ENCODE measurements at regions not wholly inside any gene's neighbourhood (a gene's known extent, or its start where the extent isn't known, plus 50 kb on each side); places are given as distances from the start of the nearest gene placed in this dataset.

DNA sequence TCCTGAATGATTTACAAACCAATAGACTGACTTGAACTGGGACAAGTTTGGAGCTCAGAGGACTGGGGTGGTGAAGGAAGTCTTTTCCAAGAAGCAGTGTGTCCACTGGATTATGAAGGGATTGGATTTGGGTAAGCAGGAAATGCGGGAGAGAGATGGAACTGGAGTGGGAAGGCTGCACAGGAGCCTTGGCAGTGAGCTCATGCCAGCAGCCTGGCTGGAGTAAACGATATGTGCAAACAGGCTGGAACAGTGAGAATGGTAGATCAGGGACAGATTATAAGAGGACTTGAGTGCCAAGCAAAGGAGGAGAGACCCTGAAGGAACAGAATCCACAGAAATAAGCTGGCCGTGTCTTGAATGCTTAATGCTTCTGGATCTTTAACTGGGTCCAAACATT is 121.9 kb upstream of the GATA6 start:
- TF ChIP-seq, protein P1, sequence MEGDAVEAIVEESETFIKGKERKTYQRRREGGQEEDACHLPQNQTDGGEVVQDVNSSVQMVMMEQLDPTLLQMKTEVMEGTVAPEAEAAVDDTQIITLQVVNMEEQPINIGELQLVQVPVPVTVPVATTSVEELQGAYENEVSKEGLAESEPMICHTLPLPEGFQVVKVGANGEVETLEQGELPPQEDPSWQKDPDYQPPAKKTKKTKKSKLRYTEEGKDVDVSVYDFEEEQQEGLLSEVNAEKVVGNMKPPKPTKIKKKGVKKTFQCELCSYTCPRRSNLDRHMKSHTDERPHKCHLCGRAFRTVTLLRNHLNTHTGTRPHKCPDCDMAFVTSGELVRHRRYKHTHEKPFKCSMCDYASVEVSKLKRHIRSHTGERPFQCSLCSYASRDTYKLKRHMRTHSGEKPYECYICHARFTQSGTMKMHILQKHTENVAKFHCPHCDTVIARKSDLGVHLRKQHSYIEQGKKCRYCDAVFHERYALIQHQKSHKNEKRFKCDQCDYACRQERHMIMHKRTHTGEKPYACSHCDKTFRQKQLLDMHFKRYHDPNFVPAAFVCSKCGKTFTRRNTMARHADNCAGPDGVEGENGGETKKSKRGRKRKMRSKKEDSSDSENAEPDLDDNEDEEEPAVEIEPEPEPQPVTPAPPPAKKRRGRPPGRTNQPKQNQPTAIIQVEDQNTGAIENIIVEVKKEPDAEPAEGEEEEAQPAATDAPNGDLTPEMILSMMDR (IDR thresholded peaks at IDR 0.05), result no peak
- TF ChIP-seq, protein P2, sequence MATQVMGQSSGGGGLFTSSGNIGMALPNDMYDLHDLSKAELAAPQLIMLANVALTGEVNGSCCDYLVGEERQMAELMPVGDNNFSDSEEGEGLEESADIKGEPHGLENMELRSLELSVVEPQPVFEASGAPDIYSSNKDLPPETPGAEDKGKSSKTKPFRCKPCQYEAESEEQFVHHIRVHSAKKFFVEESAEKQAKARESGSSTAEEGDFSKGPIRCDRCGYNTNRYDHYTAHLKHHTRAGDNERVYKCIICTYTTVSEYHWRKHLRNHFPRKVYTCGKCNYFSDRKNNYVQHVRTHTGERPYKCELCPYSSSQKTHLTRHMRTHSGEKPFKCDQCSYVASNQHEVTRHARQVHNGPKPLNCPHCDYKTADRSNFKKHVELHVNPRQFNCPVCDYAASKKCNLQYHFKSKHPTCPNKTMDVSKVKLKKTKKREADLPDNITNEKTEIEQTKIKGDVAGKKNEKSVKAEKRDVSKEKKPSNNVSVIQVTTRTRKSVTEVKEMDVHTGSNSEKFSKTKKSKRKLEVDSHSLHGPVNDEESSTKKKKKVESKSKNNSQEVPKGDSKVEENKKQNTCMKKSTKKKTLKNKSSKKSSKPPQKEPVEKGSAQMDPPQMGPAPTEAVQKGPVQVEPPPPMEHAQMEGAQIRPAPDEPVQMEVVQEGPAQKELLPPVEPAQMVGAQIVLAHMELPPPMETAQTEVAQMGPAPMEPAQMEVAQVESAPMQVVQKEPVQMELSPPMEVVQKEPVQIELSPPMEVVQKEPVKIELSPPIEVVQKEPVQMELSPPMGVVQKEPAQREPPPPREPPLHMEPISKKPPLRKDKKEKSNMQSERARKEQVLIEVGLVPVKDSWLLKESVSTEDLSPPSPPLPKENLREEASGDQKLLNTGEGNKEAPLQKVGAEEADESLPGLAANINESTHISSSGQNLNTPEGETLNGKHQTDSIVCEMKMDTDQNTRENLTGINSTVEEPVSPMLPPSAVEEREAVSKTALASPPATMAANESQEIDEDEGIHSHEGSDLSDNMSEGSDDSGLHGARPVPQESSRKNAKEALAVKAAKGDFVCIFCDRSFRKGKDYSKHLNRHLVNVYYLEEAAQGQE (IDR thresholded peaks at IDR 0.05; ENCODE audit: insufficient read depth in 1 of 2, low read depth in 2 of 2, low read length in 1 of 2), result no peak
- TF ChIP-seq POLR2AphosphoS5 (IDR thresholded peaks at IDR 0.05; ENCODE audit: low read depth, low read length), result no peak

Measured in Panc1 (cell line).